ENCODE measurements at regions not wholly inside any gene's neighbourhood (a gene's known extent, or its start where the extent isn't known, plus 50 kb on each side); places are given as distances from the start of the nearest gene placed in this dataset.

DNA sequence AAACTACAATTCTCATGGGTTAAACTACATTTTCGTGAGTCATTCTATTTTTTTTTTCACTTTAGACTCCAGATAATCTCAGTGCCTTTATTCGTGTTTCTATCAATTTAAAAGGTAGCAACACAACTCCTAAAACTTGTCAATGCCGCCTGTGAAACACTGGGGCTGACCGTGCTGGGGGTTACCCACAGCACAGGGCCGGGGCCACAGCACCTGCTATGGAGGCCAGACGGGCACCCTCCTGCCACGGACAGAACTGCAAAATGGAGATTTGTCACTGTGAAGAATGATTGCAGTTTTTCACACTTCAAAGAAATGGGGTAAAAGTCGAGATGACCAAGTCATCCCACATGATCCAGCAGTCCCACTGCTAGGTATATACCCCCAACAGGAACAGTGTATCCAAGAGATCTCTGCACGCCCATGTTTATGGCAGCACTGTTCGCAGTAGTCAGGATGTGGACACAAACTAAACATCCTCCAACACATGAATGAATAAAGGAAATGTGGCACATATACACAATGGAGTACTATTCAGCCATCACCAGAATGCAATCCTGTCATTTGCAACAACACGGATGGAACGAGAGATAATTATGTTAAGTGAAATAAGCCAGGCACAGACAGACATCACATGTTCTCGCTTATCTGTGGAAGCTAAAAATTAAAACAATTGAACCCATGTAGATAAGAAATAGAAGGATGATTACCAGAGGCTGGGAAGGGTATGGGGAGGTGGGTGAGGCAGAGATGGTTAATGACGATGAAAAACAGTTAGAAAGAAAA lies 290.1 kb downstream of the SMOC2 start:
- DNase-seq (ENCODE audit: low spot score), result no peak
- TF ChIP-seq, protein P1, sequence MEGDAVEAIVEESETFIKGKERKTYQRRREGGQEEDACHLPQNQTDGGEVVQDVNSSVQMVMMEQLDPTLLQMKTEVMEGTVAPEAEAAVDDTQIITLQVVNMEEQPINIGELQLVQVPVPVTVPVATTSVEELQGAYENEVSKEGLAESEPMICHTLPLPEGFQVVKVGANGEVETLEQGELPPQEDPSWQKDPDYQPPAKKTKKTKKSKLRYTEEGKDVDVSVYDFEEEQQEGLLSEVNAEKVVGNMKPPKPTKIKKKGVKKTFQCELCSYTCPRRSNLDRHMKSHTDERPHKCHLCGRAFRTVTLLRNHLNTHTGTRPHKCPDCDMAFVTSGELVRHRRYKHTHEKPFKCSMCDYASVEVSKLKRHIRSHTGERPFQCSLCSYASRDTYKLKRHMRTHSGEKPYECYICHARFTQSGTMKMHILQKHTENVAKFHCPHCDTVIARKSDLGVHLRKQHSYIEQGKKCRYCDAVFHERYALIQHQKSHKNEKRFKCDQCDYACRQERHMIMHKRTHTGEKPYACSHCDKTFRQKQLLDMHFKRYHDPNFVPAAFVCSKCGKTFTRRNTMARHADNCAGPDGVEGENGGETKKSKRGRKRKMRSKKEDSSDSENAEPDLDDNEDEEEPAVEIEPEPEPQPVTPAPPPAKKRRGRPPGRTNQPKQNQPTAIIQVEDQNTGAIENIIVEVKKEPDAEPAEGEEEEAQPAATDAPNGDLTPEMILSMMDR (conservative IDR thresholded peaks at IDR 0.05; ENCODE audit: low read depth), result no peak
- POLR2A ChIA-PET (ENCODE audit: low non-redundant PET), result no interaction called here
- no peak overlapping the region for H3K27ac ChIP-seq
- CTCF ChIA-PET, result interaction anchor here (0.7 kb wide), 1 partner anchor 426 kb away, joined by 4 read pairs; no protein-coding TSS in a partner anchor

DNA sequence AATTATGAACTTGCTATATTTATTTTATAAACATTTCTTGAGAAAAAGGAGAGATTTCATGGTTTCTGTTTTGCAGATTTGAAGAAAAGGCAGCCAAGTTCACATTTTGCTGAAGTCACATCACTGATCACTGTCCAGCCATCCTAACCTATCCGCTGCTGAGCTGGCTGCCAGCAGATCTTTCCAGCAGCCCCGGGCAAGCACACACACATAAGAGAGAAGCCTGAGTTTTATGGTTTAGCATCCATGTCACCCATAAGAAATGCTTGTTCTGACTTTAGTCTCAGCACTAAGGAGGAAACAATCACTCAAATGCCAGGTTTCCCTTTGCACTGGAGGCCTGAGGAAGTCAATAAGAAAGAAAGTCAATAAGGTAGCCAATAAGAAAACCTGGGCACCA lies 287.1 kb downstream of the SMOC2 start:
- no peak for DNase-seq (ENCODE audit: low spot score)
- ChIA-PET CTCF (no interaction called here), POLR2A (ENCODE audit: low non-redundant PET) (no interaction called here)
- TF ChIP-seq, protein P1 (conservative IDR thresholded peaks at IDR 0.05; ENCODE audit: low read depth), result no peak
- no peak overlapping the region for H3K27ac ChIP-seq

DNA sequence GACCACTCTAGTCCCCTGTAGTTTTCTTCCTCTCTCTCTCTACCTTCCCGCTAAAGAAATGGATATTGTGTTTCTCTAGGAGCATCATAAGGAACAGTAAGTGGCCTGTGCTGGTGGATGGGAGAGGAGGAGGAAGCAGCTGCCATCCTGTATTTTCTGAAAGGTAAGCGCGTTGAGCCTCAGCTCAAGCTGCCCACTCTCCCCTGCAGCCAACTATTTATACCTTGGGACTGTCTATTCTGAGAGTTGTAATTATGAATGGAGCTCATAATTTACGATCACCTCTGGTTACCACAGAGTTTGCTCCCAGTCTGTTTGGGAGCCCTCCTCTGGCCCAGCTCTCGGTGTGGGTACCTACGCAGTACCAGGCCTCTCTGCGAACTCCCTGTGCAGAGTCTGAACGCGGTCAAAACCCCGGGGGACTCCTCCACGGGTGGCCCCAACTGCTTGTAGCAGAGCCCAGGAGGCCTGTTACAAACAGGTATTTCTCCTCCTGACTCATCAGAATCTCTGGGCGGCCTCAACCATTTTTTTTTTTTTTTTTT lies 285.4 kb downstream of the SMOC2 start:
- TF ChIP-seq, protein P1 (conservative IDR thresholded peaks at IDR 0.05; ENCODE audit: low read depth), result no peak
- ChIA-PET CTCF (no interaction called here), POLR2A (ENCODE audit: low non-redundant PET) (interaction anchor here (0.6 kb wide), 1 partner anchor 281 kb away, joined by 6 read pairs; no protein-coding TSS in a partner anchor)
- DNase-seq (ENCODE audit: low spot score), result no peak
- H3K27ac ChIP-seq, result no peak overlapping the region

- no peak for DNase-seq (ENCODE audit: low spot score)
- no peak overlapping the region for H3K27ac ChIP-seq
- CTCF ChIA-PET, result no interaction called here
- TF ChIP-seq, protein P1 (conservative IDR thresholded peaks at IDR 0.05; ENCODE audit: low read depth), result no peak
- POLR2A ChIA-PET (ENCODE audit: low non-redundant PET), result no interaction called here
Observed at GRCh38 chr6:168725802-168726201, 284.8 kb downstream of the SMOC2 start.

GRCh38 chr6:168724669-168725570 lies 283.9 kb downstream of the SMOC2 start:
- DNase-seq (ENCODE audit: low spot score), result no peak
- ChIA-PET CTCF (interaction anchor here (0.6 kb wide), 2 partner anchors 14 to 117 kb away, joined by 3 to 4 read pairs; no protein-coding TSS in a partner anchor), POLR2A (ENCODE audit: low non-redundant PET) (no interaction called here)
- TF ChIP-seq, protein P1 (conservative IDR thresholded peaks at IDR 0.05; ENCODE audit: low read depth), result no peak
- no peak overlapping the region for H3K27ac ChIP-seq

GRCh38 chr6:168724033-168724432 lies 283.0 kb downstream of the SMOC2 start:
- TF ChIP-seq, protein P1 (conservative IDR thresholded peaks at IDR 0.05; ENCODE audit: low read depth), result no peak
- CTCF ChIA-PET, result no interaction called here
- DNase-seq (ENCODE audit: low spot score), result no peak
- POLR2A ChIA-PET (ENCODE audit: low non-redundant PET), result no interaction called here
- no peak overlapping the region for H3K27ac ChIP-seq
